Natural killer cell treated with Interleukin-12 subunit alpha and Interleukin-12 subunit beta and Interleukin-15 and Interleukin-18, amount 100 ng/mL, for 72 hours (primary cell): ENCODE measurements at regions not wholly inside any gene's neighbourhood (a gene's known extent, or its start where the extent isn't known, plus 50 kb on each side); places are given as distances from the start of the nearest gene placed in this dataset.

ENCODE experiments used
- ATAC-seq, 2 donors: fragments of 150-1000 bp; cut with Tn5 transposase in 1 of 2; sonication (Bioruptor Pico), chemical (Tn5 transposase) in 1 of 2; 2 replicates each; pipeline ENCODE4 v1.10.0; 2021
- DNase-seq: peaks from one replicate; pipeline ENCODE4 v3.0.0; 2022; ENCODE audit warnings: low spot score
- H3K27ac Mint-ChIP-seq, 2 donors: 1 replicate in 1 of 2; 2 replicates in 1 of 2; pipeline ENCODE4 v1.8.0; 2022; ENCODE audit warnings: mixed read lengths in 2 of 2, mild to moderate bottlenecking in 1 of 2, moderate library complexity in 1 of 2
- H3K27me3 Mint-ChIP-seq, 2 donors: 1 replicate in 1 of 2; 2 replicates in 1 of 2; pipeline ENCODE4 v1.8.0; 2022; ENCODE audit warnings: mixed read lengths in 2 of 2
- H3K36me3 Mint-ChIP-seq: one replicate; pipeline ENCODE4 v1.8.0; 2022; ENCODE audit warnings: mixed read lengths
- H3K4me1 Mint-ChIP-seq, 2 donors: 1 replicate in 1 of 2; 2 replicates in 1 of 2; pipeline ENCODE4 v1.8.0; 2022; ENCODE audit warnings: low read depth in 2 of 2, mixed read lengths in 2 of 2, mild to moderate bottlenecking in 1 of 2
- H3K4me3 Mint-ChIP-seq: one replicate; pipeline ENCODE4 v1.8.0; 2022; ENCODE audit warnings: mixed read lengths
- H3K9me3 Mint-ChIP-seq: 2 replicates; pipeline ENCODE4 v1.8.0; 2022; ENCODE audit warnings: mixed read lengths

DNA sequence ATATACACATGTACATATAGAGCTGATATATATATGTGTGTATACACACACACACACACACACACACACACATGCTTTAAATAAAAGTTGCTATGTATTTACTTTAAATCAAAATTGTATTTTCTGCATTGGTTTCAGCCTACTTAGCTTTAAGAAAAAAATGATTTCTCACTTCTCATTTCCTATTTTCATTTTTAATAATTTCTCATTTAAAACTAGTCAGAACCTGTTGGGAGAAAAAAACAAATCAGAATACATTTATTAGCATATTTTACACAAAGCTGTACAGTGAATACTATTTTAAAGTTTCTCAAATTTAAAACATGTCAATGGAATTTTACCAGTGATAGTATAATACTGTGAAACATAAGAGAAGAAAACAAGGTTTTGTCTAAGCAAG, 681.8 kb downstream of the CENPC start:
- no peak overlapping the region for H3K27ac Mint-ChIP-seq
- peaks cover 10% of the 10 kb centered on the region for H3K9me3 Mint-ChIP-seq
- DNase-seq: no peak
- ATAC-seq: no peak
- no peaks in the 10 kb centered on the region for H3K4me1 Mint-ChIP-seq
- H3K27me3 Mint-ChIP-seq: no peaks in the 10 kb centered on the region
- no peaks in the 10 kb centered on the region for H3K36me3 Mint-ChIP-seq
- no peak overlapping the region for H3K4me3 Mint-ChIP-seq

DNA sequence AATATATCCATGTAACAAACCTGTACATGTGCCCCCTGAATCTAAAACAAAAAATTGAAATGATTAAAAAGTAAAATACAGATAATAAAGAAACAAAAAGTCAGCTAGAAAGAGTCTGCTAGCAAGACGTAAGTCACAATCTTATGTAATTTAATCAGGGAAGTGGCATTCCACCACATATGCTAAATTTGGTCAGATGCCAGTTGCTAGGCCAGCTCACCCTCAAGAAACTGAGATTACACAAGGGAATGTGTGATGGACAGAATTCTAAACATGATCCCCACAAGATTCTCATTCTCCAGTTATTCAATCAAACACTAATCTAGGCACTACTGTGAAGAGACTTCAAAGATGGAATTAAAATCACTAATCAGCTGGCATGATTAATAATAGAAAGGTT, 689.3 kb downstream of the CENPC start:
- Mint-ChIP-seq H3K27ac (no peak overlapping the region), H3K27me3 (no peaks in the 10 kb centered on the region), H3K36me3 (no peaks in the 10 kb centered on the region), H3K4me3 (no peak overlapping the region), H3K4me1 (no peaks in the 10 kb centered on the region), H3K9me3 (peaks cover 9% of the 10 kb centered on the region)
- ATAC-seq: no peak
- DNase-seq: no peak

DNA sequence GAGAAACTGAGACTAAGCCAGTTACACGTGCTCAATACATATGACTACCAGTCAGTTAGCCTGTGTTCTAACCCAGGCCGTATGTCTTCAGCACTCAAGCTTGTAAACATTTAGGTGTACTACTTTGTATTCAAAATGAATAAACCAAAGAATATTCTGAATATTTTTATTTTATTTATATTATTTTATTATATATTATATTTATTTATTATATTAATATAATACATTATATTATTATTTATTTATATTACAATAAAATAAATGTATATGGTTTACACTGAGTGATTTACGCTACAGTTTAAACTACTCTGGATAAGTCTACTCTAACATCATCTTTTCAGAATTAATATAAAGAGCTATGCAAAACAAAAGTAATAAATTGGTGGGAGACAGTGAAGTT, 691.5 kb downstream of the CENPC start:
- DNase-seq: no peak
- H3K9me3 Mint-ChIP-seq: peaks cover 13% of the 10 kb centered on the region
- no peak overlapping the region for H3K4me3 Mint-ChIP-seq
- H3K27me3 Mint-ChIP-seq: no peaks in the 10 kb centered on the region
- H3K36me3 Mint-ChIP-seq: no peaks in the 10 kb centered on the region
- no peak overlapping the region for H3K27ac Mint-ChIP-seq
- no peak for ATAC-seq
- H3K4me1 Mint-ChIP-seq: no peaks in the 10 kb centered on the region

DNA sequence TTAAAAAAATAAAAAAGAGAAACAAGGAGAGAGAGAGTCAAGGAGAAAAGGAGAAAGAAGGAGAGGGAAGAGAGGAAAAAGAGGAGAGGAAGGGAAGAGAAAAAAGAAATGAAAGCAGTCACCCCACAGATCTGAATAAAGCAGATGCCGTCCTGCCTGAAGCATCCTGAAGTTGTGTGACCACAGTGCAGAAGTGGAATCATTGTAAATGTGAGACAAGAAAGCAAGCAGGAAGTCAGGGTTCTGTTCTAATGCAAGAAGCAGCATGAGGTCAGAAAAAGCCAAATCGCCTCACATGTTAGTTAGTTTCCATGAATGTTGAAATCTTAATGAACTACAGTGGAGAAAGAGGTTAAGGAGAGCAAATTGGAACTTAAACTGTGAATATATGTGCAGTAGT, 692.5 kb downstream of the CENPC start:
- Mint-ChIP-seq H3K4me3 (no peak overlapping the region), H3K27me3 (no peaks in the 10 kb centered on the region), H3K27ac (no peak overlapping the region), H3K4me1 (no peaks in the 10 kb centered on the region), H3K9me3 (peaks cover 13% of the 10 kb centered on the region), H3K36me3 (no peaks in the 10 kb centered on the region)
- no peak for ATAC-seq
- no peak for DNase-seq

DNA sequence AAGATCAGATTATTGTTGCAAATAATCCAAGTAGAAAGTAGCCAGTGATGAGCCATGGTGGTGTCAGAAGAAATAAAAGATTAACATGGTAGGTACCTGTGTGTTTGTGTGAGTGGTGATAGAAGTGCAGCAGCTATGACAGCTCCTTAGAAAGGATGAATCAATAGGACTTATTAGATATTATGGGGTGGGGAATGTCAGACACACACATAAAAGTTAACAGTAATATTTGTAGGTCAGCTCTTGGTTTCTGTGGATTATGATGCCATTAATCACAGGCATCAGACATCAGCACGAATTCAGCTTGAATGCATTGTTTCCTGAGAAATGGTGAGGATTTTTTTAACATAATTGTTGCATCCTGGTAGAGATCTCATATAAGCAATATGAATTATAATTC, 695.7 kb downstream of the CENPC start:
- H3K36me3 Mint-ChIP-seq: no peaks in the 10 kb centered on the region
- no peak overlapping the region for H3K4me3 Mint-ChIP-seq
- H3K4me1 Mint-ChIP-seq: no peaks in the 10 kb centered on the region
- peaks cover 14% of the 10 kb centered on the region for H3K9me3 Mint-ChIP-seq
- DNase-seq (no peak), ATAC-seq (no peak)
- H3K27ac Mint-ChIP-seq: no peak overlapping the region
- no peaks in the 10 kb centered on the region for H3K27me3 Mint-ChIP-seq

DNA sequence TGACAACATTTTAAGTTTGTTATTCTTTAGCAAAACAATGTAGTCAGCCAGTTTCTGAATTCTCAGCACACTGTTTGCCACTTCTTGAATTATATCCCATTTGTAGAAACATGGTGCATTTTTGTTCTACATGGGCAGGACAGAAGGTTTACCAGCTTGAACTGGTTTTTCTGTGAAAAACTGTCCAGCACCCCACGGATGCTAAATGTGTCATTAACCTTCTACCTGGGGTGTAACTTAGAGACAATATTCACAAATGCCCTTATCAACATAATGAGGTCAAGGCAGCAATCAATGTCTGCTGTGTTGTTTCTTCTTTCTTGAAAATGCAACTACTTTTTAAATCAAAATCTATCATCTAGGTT, 702.6 kb downstream of the CENPC start:
- no peak for DNase-seq
- ATAC-seq: no peak
- H3K27me3 Mint-ChIP-seq: no peaks in the 10 kb centered on the region
- peaks cover 19% of the 10 kb centered on the region for H3K9me3 Mint-ChIP-seq
- H3K4me3 Mint-ChIP-seq: no peak overlapping the region
- H3K27ac Mint-ChIP-seq: no peak overlapping the region
- H3K36me3 Mint-ChIP-seq: no peaks in the 10 kb centered on the region
- H3K4me1 Mint-ChIP-seq: no peaks in the 10 kb centered on the region

DNA sequence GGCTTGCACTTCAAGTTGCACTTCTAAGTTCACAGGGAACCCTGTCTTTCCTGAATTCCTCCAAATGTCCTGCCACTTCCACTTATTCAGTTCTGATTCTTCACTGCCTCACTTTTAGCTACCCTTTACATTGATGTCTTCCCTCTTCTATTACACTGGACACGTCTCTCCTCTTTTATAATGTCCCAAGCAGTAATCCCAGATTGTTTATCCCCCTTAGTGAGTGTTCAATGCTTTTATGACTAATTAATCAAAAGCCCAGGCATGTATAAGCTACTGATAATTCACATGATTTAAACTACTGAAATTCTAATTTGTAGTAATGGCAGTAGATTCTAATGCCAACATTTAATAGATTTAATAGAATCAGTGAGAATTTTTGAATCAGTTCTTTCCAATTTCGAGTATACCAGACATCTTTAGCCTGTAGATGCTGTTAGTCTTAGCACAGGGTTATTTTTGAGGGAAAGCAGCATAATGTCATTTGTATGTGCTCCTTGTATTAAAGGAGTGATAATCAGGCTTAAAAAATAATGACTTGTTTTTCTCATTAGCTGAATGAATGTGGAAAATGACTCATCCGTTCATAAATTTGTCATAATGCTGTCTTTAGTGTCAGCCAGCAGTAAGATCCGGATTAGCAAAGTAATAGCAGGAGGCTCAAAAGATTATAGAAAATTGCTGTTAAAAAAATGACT, 703.1 kb downstream of the CENPC start:
- H3K4me3 Mint-ChIP-seq: no peak overlapping the region
- H3K9me3 Mint-ChIP-seq: peaks cover 17% of the 10 kb centered on the region
- no peak for DNase-seq
- ATAC-seq: no peak
- no peaks in the 10 kb centered on the region for H3K27me3 Mint-ChIP-seq
- H3K36me3 Mint-ChIP-seq: no peaks in the 10 kb centered on the region
- no peak overlapping the region for H3K27ac Mint-ChIP-seq
- no peaks in the 10 kb centered on the region for H3K4me1 Mint-ChIP-seq

DNA sequence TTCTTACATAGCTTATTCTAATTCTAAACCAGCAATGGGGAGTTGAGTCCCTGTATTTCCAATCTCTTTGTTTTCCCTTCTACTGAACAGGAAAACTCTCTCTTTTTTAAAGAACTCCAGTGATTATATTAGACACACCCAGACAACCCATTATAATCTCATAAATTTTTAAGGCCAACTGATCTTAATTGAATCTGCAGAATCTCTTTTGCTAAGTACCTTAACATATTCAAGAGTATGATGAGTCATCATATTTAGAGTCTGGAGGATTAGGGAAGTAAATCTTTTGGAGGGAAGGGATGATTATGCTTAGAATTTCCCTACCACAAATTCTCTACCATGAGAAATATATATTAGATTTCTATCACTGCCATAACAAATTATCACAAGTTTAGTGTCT, 705.1 kb downstream of the CENPC start:
- Mint-ChIP-seq H3K4me1 (no peaks in the 10 kb centered on the region), H3K4me3 (no peak overlapping the region), H3K9me3 (peaks cover 15% of the 10 kb centered on the region), H3K27ac (no peak overlapping the region), H3K27me3 (no peaks in the 10 kb centered on the region), H3K36me3 (no peaks in the 10 kb centered on the region)
- DNase-seq: no peak
- no peak for ATAC-seq

DNA sequence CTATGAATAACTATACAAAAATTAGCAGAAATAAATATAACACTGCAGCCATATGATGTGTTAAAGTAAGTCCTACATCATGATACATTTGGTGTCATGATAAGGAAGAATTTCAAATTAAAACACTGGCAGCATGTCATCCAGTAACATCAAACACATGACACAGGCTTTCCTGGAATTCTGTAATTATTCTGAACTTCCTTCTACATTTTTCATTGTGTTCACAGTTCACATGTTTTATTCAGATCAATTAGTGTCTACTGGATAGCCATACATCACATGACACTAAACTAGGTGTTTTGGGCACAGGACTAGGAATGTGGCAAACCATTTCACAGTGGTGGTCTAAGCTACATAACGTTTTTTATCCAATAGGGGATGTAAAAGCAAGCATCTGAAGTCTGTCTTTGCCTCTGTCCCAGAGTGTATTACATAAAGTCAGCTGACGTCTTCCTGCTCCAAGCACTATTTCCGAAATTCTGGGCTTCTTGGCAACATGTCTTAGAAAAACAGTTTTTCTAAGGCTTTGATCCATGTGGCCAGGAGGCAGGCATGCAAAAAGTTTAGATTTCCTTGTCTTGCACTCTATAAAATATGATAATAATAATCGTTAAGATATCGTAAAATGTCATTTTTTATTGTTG, 707.9 kb downstream of the CENPC start:
- peaks cover 17% of the 10 kb centered on the region for H3K9me3 Mint-ChIP-seq
- DNase-seq: no peak
- H3K36me3 Mint-ChIP-seq: no peaks in the 10 kb centered on the region
- no peak overlapping the region for H3K27ac Mint-ChIP-seq
- no peak for ATAC-seq
- no peaks in the 10 kb centered on the region for H3K27me3 Mint-ChIP-seq
- H3K4me3 Mint-ChIP-seq: no peak overlapping the region
- H3K4me1 Mint-ChIP-seq: no peaks in the 10 kb centered on the region

DNA sequence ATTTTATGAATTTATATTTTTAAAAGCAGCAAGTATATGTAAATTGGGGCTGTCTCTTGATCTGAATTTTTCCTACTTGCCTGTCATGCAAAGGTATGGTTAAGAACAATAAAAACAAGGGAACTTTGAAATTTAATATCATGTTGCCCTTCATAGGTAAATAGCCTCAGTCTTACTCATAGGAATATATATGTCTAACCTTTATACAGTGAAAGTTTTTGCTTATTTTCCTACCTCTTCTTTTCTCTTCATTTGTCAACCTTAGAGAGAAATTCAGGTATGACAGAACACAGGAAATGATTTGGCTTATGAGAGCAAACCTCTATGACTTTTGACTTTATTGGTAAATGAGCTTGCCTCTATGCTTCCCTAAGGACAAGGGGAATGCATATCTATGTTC, 716.0 kb downstream of the CENPC start:
- no peak overlapping the region for H3K27ac Mint-ChIP-seq
- H3K36me3 Mint-ChIP-seq: no peaks in the 10 kb centered on the region
- H3K4me3 Mint-ChIP-seq: no peak overlapping the region
- no peaks in the 10 kb centered on the region for H3K4me1 Mint-ChIP-seq
- peaks cover 20% of the 10 kb centered on the region for H3K9me3 Mint-ChIP-seq
- no peaks in the 10 kb centered on the region for H3K27me3 Mint-ChIP-seq
- ATAC-seq (no peak), DNase-seq (no peak)

DNA sequence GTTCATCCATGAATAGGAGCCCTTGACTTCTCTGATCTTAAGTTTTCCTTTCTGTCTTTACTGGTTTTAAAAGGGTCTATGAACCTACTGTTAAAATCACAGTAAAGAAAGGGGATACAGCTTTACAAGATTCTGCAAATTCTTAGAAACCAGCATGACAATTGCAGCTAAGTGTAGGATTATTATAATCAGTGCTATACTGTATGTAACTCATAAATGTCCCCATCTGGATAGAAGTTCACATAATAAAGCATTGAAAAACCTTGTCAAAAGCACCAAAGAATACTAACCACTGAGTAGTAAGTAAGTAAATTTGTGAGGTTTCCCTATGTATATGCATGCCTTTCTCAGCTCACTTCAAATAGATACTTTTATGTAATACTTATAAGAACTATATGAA, 724.6 kb downstream of the CENPC start:
- no peaks in the 10 kb centered on the region for H3K27me3 Mint-ChIP-seq
- ATAC-seq (no peak), DNase-seq (no peak)
- peaks cover 5% of the 10 kb centered on the region for H3K9me3 Mint-ChIP-seq
- H3K27ac Mint-ChIP-seq: no peak overlapping the region
- no peaks in the 10 kb centered on the region for H3K36me3 Mint-ChIP-seq
- H3K4me1 Mint-ChIP-seq: no peaks in the 10 kb centered on the region
- H3K4me3 Mint-ChIP-seq: no peak overlapping the region

DNA sequence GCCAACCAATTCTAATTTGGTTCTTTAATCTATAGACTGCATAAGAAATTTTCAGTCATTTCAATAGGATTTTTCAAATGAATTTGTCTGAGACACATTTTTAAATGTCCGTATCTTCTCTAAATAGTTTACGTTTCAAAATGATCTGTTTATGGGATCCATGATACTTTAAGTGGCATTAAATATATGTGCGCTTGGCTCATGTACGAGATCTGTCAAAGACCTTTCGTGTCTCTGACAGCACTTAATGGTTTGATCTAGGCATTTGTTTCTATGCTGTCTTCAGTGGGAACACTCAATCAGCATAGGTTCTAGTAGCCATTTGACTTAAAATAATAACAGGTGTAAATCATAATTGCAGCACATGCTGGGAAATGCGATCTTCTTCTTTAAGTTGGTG, 731.0 kb downstream of the CENPC start:
- Mint-ChIP-seq H3K36me3 (no peaks in the 10 kb centered on the region), H3K27me3 (no peaks in the 10 kb centered on the region), H3K4me3 (no peak overlapping the region), H3K4me1 (no peaks in the 10 kb centered on the region), H3K9me3 (peaks cover 6% of the 10 kb centered on the region), H3K27ac (no peak overlapping the region)
- DNase-seq (no peak), ATAC-seq (no peak)

DNA sequence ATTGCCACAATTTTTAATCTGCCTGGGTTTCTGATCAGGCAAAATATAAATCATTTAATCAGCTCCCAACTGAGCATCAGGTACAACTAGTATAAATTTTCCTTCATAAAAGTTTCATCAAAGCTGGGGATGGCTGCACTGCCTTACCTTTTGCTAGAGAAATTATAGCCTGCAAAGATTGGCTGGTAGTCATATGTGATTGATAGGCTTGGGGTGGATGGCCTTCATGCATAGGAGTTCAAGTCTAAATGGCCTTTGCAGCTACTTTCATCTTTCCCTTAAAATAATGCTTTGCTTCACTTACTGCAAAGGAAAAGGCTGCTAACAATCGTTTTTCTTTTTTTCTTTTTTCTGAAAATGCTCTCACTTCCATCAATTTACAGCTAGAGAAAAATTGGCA, 739.7 kb downstream of the CENPC start:
- DNase-seq: no peak
- H3K36me3 Mint-ChIP-seq: no peaks in the 10 kb centered on the region
- peaks cover 11% of the 10 kb centered on the region for H3K9me3 Mint-ChIP-seq
- no peak for ATAC-seq
- H3K4me3 Mint-ChIP-seq: no peak overlapping the region
- H3K27me3 Mint-ChIP-seq: no peaks in the 10 kb centered on the region
- H3K4me1 Mint-ChIP-seq: no peaks in the 10 kb centered on the region
- H3K27ac Mint-ChIP-seq: no peak overlapping the region

DNA sequence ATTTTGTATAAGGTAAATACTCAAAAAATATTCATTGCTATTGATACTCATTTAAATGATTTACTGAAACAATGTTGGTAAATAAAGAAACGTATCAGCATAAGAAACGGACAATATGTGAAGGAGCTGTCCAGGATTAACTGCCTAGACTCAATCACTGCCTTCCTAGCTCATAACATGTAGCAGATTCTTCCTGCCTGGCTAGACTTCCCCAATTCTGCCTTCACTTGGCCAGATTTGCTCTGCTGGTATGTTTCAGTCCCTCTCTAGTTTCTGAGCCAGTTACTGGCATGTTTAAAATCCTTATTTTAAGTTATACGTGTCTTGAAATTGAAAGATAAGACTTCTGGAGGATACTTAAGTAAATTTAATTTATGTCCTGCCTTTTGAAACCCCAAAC, 740.3 kb downstream of the CENPC start:
- H3K9me3 Mint-ChIP-seq: peaks cover 11% of the 10 kb centered on the region
- H3K36me3 Mint-ChIP-seq: no peaks in the 10 kb centered on the region
- ATAC-seq: no peak
- H3K27ac Mint-ChIP-seq: no peak overlapping the region
- H3K27me3 Mint-ChIP-seq: no peaks in the 10 kb centered on the region
- no peaks in the 10 kb centered on the region for H3K4me1 Mint-ChIP-seq
- no peak for DNase-seq
- no peak overlapping the region for H3K4me3 Mint-ChIP-seq

DNA sequence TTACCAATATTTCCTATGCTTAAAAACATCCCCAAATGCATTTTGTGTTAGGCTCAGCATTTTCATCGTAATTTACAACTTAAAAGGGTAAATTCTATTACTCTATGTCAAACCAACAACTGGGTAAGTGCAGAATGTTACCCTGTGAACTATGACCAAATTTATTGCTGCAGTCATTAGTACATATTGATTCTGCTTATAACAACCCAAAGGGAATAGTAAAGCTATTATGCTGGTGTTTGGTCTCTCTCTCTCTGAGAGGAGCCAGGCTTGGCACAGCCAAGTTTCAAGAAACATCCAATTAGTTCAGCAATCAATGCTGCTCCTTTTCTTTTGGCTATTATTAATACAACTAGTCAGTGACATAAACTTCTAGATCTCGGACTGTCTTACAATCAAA, 747.7 kb downstream of the CENPC start:
- H3K4me3 Mint-ChIP-seq: no peak overlapping the region
- DNase-seq: no peak
- no peaks in the 10 kb centered on the region for H3K36me3 Mint-ChIP-seq
- no peaks in the 10 kb centered on the region for H3K27me3 Mint-ChIP-seq
- no peaks in the 10 kb centered on the region for H3K4me1 Mint-ChIP-seq
- no peak overlapping the region for H3K27ac Mint-ChIP-seq
- H3K9me3 Mint-ChIP-seq: peaks cover 10% of the 10 kb centered on the region
- no peak for ATAC-seq
